DOHH2 (cell line): ENCODE measurements at regions not wholly inside any gene's neighbourhood (a gene's known extent, or its start where the extent isn't known, plus 50 kb on each side); places are given as distances from the start of the nearest gene placed in this dataset.

ENCODE experiments used
- H3F3A ChIP-seq: fragments of 200-600 bp; sonication (generic), shearing (Covaris generic); 2 replicates; pipeline ENCODE4 v1.6.0; 2016; ENCODE audit warnings: antibody characterized with exemption, mild to moderate bottlenecking; ENCODE audit not compliant: control insufficient read depth, insufficient read depth
- H3K27ac ChIP-seq: fragments of 200-600 bp; sonication (generic); 2 replicates; pipeline ENCODE4 v1.5.1; 2014; ENCODE audit warnings: low read depth, mild to moderate bottlenecking, low read length, moderate library complexity
- H3K27me3 ChIP-seq: fragments of 200-600 bp; sonication (generic); 2 replicates; pipeline ENCODE4 v1.6.1; 2014; ENCODE audit warnings: mild to moderate bottlenecking, low read length, mixed read lengths; ENCODE audit not compliant: control insufficient read depth
- H3K36me3 ChIP-seq: fragments of 200-600 bp; sonication (generic); 2 replicates; pipeline ENCODE4 v1.6.1; 2014; ENCODE audit warnings: mild to moderate bottlenecking, low read length, moderate library complexity, mixed read lengths; ENCODE audit not compliant: control insufficient read depth
- H3K4me1 ChIP-seq: fragments of 200-600 bp; sonication (generic); 2 replicates; pipeline ENCODE4 v1.6.1; 2014; ENCODE audit warnings: mild to moderate bottlenecking, low read length, mixed read lengths; ENCODE audit not compliant: control insufficient read depth
- H3K4me2 ChIP-seq: fragments of 200-600 bp; sonication (generic); 2 replicates; pipeline ENCODE4 v1.6.0; 2014; ENCODE audit warnings: mild to moderate bottlenecking, low read length, moderate library complexity
- H3K4me3 ChIP-seq: fragments of 200-600 bp; sonication (generic); 2 replicates; pipeline ENCODE4 v1.5.1; 2014; ENCODE audit warnings: mild to moderate bottlenecking, low read length, mixed read lengths
- H3K79me2 ChIP-seq: fragments of 200-600 bp; sonication (generic); 2 replicates; pipeline ENCODE4 v1.6.1; 2014; ENCODE audit warnings: mild to moderate bottlenecking, low read length, mixed read lengths; ENCODE audit not compliant: control insufficient read depth
- H3K9me2 ChIP-seq: fragments of 200-600 bp; sonication (generic); replicated peaks from 2 replicates; pipeline ENCODE4 v1.6.1; 2014; ENCODE audit warnings: mild to moderate bottlenecking, low read length, mixed read lengths; ENCODE audit not compliant: control insufficient read depth
- H3K9me3 ChIP-seq: fragments of 200-600 bp; sonication (generic); 2 replicates; pipeline ENCODE4 v1.6.1; 2014; ENCODE audit warnings: antibody characterized with exemption, low read length, mixed read lengths; ENCODE audit not compliant: control insufficient read depth, insufficient read depth
- H4K20me1 ChIP-seq: fragments of 200-600 bp; sonication (generic); 2 replicates; pipeline ENCODE4 v1.6.0; 2014; ENCODE audit warnings: low read depth, mild to moderate bottlenecking, antibody characterized with exemption, low read length, moderate library complexity; ENCODE audit not compliant: control insufficient read depth, insufficient read depth
- EZH2phosphoT487 ChIP-seq: fragments of 200-600 bp; sonication (generic); IDR thresholded peaks from 2 replicates; pipeline ENCODE4 v1.6.1; 2017; ENCODE audit warnings: borderline replicate concordance, mild to moderate bottlenecking, antibody characterized with exemption, low read length, moderate library complexity, mixed read lengths
- TF ChIP-seq, protein P1 (sequence below): fragments of 200-600 bp; sonication (generic); IDR thresholded peaks from one replicate; pipeline ENCODE4 v1.5.1; 2014; ENCODE audit warnings: antibody characterized with exemption, mild to moderate bottlenecking, low read depth, low read length; ENCODE audit not compliant: poor library complexity, severe bottlenecking

DNA sequence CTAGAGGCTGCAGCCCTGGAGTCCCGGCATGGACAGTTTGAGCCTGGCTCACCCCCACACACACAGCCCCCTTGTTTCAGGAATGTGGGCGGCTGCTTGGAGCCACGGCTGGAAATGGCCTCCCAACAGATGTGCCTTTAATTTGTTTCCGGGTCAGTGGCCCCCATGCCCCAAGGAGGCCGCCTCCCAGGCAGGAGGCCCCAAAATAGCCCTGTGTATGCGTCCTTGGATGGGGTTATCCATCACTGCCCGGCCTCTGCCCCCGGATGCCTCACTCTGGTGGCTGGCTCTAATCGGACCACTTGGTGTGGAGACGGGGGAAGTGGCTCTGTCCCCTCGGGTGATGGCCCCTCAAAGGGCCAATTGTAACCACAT is 151.9 kb upstream of the MYCN start:
- Histone ChIP-seq H3K27me3 (no peaks in the 10 kb centered on the region), H3K9me3 (no peaks in the 10 kb centered on the region), H3K4me1 (no peaks in the 10 kb centered on the region), H4K20me1 (no peaks in the 10 kb centered on the region), H3K9me2 (no peaks in the 10 kb centered on the region), H3K36me3 (no peaks in the 10 kb centered on the region), H3K4me2 (no peak overlapping the region), H3K4me3 (no peak overlapping the region), H3K79me2 (no peaks in the 10 kb centered on the region), H3F3A (no peaks in the 10 kb centered on the region), H3K27ac (no peak overlapping the region)
- TF ChIP-seq, protein P1, sequence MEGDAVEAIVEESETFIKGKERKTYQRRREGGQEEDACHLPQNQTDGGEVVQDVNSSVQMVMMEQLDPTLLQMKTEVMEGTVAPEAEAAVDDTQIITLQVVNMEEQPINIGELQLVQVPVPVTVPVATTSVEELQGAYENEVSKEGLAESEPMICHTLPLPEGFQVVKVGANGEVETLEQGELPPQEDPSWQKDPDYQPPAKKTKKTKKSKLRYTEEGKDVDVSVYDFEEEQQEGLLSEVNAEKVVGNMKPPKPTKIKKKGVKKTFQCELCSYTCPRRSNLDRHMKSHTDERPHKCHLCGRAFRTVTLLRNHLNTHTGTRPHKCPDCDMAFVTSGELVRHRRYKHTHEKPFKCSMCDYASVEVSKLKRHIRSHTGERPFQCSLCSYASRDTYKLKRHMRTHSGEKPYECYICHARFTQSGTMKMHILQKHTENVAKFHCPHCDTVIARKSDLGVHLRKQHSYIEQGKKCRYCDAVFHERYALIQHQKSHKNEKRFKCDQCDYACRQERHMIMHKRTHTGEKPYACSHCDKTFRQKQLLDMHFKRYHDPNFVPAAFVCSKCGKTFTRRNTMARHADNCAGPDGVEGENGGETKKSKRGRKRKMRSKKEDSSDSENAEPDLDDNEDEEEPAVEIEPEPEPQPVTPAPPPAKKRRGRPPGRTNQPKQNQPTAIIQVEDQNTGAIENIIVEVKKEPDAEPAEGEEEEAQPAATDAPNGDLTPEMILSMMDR: no peak
- no peak for TF ChIP-seq EZH2phosphoT487

DNA sequence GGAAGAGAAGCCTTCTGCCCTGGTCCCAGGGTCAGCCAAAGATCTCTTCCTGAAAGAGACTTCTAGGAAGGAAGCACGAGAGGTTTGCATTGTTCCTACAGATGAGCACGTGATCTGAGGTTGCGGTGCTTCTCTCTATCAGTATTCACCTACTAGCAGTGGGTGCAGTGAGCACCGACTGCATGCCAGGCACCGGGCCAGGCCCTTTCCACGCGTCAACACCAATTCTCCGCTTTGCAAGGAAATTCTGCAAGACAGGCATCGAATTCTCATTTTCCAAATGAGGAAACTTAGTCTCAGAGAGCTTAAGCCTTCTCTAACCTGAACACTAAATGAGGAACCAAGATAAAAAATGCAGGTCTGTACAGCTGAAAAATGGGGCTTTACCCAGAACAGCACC is 151.5 kb upstream of the MYCN start:
- TF ChIP-seq, protein P1: no peak
- no peak for TF ChIP-seq EZH2phosphoT487
- H3K79me2 ChIP-seq: no peaks in the 10 kb centered on the region
- H3K9me3 ChIP-seq: no peaks in the 10 kb centered on the region
- no peaks in the 10 kb centered on the region for H3K9me2 ChIP-seq
- H3K4me1 ChIP-seq: no peaks in the 10 kb centered on the region
- H3F3A ChIP-seq: no peaks in the 10 kb centered on the region
- no peaks in the 10 kb centered on the region for H3K27me3 ChIP-seq
- no peak overlapping the region for H3K27ac ChIP-seq
- no peak overlapping the region for H3K4me2 ChIP-seq
- no peaks in the 10 kb centered on the region for H3K36me3 ChIP-seq
- H4K20me1 ChIP-seq: no peaks in the 10 kb centered on the region
- H3K4me3 ChIP-seq: no peak overlapping the region

DNA sequence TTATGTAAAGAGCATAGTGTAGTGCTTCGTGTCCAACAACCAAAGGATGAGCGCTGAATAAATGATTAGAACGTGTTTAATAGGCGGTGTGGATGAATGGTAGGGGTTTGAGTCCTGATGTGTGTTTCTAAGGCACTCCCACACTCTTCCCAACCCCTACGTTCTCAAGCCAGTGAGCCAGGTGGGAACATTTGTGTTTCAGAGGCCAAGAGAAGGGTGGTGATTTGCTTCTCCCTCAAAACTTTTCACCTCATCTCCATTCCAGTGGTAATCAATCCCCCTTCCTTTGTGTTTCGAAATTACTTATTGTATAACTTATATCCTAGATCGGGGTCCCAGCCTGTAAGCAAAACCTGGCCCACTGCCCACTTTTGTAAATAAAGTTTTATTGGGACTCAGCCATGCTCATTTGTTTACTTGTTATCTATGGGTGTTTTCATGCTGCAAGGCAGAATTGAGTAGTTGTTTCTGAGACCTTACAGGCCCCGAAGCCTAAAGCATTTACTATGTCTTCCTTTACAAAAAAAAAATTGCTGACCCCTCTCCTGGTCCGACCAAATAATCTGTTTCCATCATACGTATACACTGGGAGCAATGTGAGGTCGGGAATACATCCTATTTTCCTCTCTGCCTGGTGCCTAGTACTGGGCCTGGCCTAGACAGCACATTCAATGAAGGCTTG is 150.8 kb upstream of the MYCN start:
- TF ChIP-seq, protein P1: no peak
- no peak for TF ChIP-seq EZH2phosphoT487
- Histone ChIP-seq H3K27ac (no peak overlapping the region), H3K36me3 (no peaks in the 10 kb centered on the region), H3K27me3 (no peaks in the 10 kb centered on the region), H3K4me3 (no peak overlapping the region), H3F3A (no peaks in the 10 kb centered on the region), H3K9me2 (no peaks in the 10 kb centered on the region), H3K4me1 (no peaks in the 10 kb centered on the region), H3K4me2 (no peak overlapping the region), H3K79me2 (no peaks in the 10 kb centered on the region), H4K20me1 (no peaks in the 10 kb centered on the region), H3K9me3 (no peaks in the 10 kb centered on the region)
